Activated T-cell treated with anti-CD3 and anti-CD28 coated beads, Interleukin-2, amount 50 U/mL, for 4 hours (primary cell): ENCODE measurements at regions not wholly inside any gene's neighbourhood (a gene's known extent, or its start where the extent isn't known, plus 50 kb on each side); places are given as distances from the start of the nearest gene placed in this dataset.
A peak's percentile ranks its signal among the peaks of the same experiment; 100 is the strongest.
"Not testable (repeated sequence)": the region's sequence is repeated elsewhere in the genome, so short reads cannot be mapped to it uniquely, and the experiment has no call there.

Experiments used
- ATAC-seq, 2 donors: fragments of 200-7000 bp; cut with Tn5 transposase; one replicate each; pipeline ENCODE4 v1.10.0; 2021
- DNase-seq: peaks from one replicate; pipeline ENCODE4 v3.0.0-alpha.2; 2020
- H3K27me3 Mint-ChIP-seq: one replicate; pipeline ENCODE4 v1.8.0; 2021; ENCODE audit warnings: low read depth, mixed read lengths
- H3K36me3 Mint-ChIP-seq: one replicate; pipeline ENCODE4 v1.8.0; 2022; ENCODE audit warnings: mixed read lengths; ENCODE audit not compliant: insufficient read depth
- H3K4me1 Mint-ChIP-seq: one replicate; pipeline ENCODE4 v1.8.0; 2021; ENCODE audit warnings: low read depth, mixed read lengths
- H3K4me3 Mint-ChIP-seq: one replicate; pipeline ENCODE4 v1.8.0; 2021; ENCODE audit warnings: mild to moderate bottlenecking, moderate library complexity, mixed read lengths
- H3K9me3 Mint-ChIP-seq: one replicate; pipeline ENCODE4 v1.8.0; 2021; ENCODE audit warnings: mixed read lengths

GRCh38 chr18:46214435-46214834 lies 110.2 kb downstream of the HAUS1 start:
- no peak for ATAC-seq
- Mint-ChIP-seq H3K4me1 (peaks cover 84% of the 10 kb centered on the region), H3K27me3 (no peaks in the 10 kb centered on the region), H3K9me3 (no peaks in the 10 kb centered on the region), H3K36me3 (peaks cover 37% of the 10 kb centered on the region), H3K4me3 (no peak overlapping the region)
- no peak for DNase-seq

DNA sequence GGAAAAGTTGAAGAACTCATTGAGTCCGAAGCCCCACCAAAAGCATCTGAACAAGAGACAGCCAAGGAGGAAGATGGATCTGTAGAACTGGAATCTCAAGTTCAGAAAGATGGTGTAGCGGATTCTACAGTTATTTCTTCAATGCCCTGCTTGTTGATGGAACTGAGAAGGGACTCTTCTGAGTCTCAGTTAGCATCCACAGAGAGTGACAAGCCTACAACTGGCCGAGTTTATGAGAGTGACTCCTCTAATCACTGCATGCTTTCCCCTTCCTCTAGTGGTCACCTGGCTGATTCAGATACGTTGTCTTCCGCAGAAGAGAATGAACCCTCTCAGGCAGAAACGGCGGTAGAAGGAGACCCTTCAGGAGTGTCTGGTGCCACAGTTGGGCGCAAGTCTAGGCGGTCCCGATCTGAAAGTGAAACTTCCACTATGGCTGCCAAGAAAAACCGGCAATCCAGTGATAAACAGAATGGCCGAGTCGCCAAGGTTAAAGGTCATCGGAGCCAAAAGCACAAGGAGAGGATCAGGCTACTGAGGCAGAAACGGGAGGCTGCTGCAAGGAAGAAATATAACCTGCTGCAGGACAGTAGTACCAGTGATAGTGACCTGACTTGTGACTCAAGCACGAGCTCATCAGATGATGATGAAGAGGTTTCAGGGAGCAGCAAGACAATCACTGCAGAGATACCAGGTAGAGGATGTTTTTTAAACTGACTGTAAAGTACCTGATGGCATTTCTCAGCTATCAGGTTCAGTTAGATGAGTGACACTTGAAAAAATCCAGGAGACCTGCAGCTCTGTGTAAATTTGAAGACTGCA lies 111.9 kb downstream of the HAUS1 start:
- H3K9me3 Mint-ChIP-seq = no peaks in the 10 kb centered on the region
- H3K4me1 Mint-ChIP-seq = peaks cover 76% of the 10 kb centered on the region
- H3K36me3 Mint-ChIP-seq = peaks cover 33% of the 10 kb centered on the region
- peak in 1 of 2 donors; percentile 39 for ATAC-seq
- DNase-seq = no peak
- H3K4me3 Mint-ChIP-seq = no peak overlapping the region
- no peaks in the 10 kb centered on the region for H3K27me3 Mint-ChIP-seq

GRCh38 chr18:46220116-46220515 lies 115.9 kb downstream of the HAUS1 start:
- no peak for DNase-seq
- H3K27me3 Mint-ChIP-seq = no peaks in the 10 kb centered on the region
- no peak for ATAC-seq
- H3K36me3 Mint-ChIP-seq = peaks cover 38% of the 10 kb centered on the region
- H3K4me3 Mint-ChIP-seq = no peak overlapping the region
- H3K4me1 Mint-ChIP-seq = peaks cover 79% of the 10 kb centered on the region
- H3K9me3 Mint-ChIP-seq = no peaks in the 10 kb centered on the region

- Mint-ChIP-seq H3K4me3 (no peak overlapping the region), H3K9me3 (no peaks in the 10 kb centered on the region), H3K4me1 (peaks cover 72% of the 10 kb centered on the region), H3K27me3 (no peaks in the 10 kb centered on the region), H3K36me3 (peaks cover 26% of the 10 kb centered on the region)
- DNase-seq = no peak
- ATAC-seq = no peak
Observed at GRCh38 chr18:46222093-46222492, 117.9 kb downstream of the HAUS1 start.

GRCh38 chr18:46222710-46223360 lies 118.7 kb downstream of the HAUS1 start:
- Mint-ChIP-seq H3K4me1 (peaks cover 68% of the 10 kb centered on the region), H3K4me3 (peak overlapping the region; percentile 47), H3K36me3 (peaks cover 20% of the 10 kb centered on the region), H3K27me3 (no peaks in the 10 kb centered on the region), H3K9me3 (no peaks in the 10 kb centered on the region)
- DNase-seq (no peak), ATAC-seq (peak in 1 of 2 donors; percentile 34)

DNA sequence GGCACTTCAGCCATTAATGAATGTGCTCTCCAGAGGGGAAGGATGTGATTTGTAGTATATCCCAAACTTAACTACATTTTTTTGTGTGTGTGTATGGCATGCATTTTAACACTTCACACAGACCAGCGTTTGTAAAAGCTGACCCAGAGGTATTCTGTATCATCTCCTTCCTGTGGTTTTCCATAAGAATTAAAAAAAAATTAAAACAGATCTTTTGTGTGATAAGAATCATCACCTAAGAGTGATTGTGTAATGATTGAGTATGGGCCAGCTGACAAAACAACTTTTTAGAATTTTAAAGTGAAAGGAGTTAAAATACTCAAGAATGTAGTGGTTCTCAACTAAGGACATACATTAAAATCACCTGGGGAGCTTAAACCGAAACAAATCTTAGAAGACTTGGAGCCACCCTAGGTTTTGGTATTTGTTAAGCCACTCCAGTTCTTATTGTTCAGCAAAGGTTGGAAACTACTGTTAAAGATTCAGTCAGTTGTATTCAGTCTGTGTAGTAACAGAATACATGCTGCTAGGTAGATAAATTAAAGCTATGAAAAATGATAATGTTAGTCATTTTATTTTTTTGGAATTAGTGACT lies 120.1 kb downstream of the HAUS1 start:
- peaks cover 9% of the 10 kb centered on the region for H3K36me3 Mint-ChIP-seq
- H3K4me3 Mint-ChIP-seq = no peak overlapping the region

DNA sequence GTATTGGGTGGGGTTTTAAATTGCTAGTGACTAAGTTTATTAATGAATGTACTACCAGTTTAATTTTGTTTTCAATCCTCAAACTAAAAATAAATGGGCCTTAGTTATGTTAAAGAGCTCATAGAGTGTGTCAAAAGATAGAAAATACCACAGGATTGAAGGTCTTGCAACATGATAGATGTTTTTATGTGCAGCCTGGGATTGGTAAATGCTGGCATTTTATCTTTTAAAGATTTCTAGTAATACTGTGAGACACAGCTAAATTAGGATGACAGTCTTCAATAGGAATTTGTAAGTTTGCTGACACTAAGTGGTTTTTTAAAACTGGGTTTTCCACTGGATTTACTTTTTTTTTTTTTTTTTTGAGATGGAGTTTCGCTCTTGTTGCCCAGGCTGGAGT lies 122.3 kb downstream of the HAUS1 start:
- Mint-ChIP-seq H3K4me1 (peaks cover 72% of the 10 kb centered on the region), H3K27me3 (no peaks in the 10 kb centered on the region), H3K4me3 (no peak overlapping the region), H3K9me3 (no peaks in the 10 kb centered on the region), H3K36me3 (peaks cover 6% of the 10 kb centered on the region)
- ATAC-seq (no peak), DNase-seq (no peak)

More for the DNA sequence above, 120.1 kb downstream of the HAUS1 start:
- no peaks in the 10 kb centered on the region for H3K27me3 Mint-ChIP-seq
- DNase-seq (no peak), ATAC-seq (no peak)
- H3K9me3 Mint-ChIP-seq = no peaks in the 10 kb centered on the region
- H3K4me1 Mint-ChIP-seq = peaks cover 66% of the 10 kb centered on the region

DNA sequence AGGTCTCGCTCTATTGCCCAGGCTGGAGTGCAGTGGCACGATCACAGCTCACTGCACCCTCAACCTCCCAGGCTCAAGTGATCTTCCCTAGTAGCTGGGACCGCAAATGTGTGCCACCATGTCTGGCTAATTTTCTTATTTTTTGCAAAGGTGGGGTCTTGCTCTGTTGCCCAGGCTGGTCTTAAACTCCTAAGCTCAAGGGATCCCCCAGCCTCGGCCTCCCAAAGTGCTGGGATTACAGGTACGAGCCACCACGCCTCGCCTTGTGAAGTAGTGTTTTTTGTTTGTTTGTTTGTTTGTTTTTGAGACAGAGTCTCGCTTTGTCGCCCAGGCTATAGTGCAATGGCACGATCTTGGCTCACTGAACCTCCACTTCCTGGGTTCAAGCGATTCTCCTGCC lies 125.5 kb downstream of the HAUS1 start:
- not testable (repeated sequence) for H3K9me3 Mint-ChIP-seq, ATAC-seq, H3K36me3 Mint-ChIP-seq, H3K4me3 Mint-ChIP-seq, DNase-seq, H3K27me3 Mint-ChIP-seq
- H3K4me1 Mint-ChIP-seq = peaks cover 60% of the 10 kb centered on the region

- Mint-ChIP-seq H3K27me3 (no peaks in the 10 kb centered on the region), H3K9me3 (no peaks in the 10 kb centered on the region), H3K4me3 (no peak overlapping the region), H3K4me1 (peaks cover 57% of the 10 kb centered on the region), H3K36me3 (peaks cover 16% of the 10 kb centered on the region)
- no peak for ATAC-seq
- no peak for DNase-seq
Observed at GRCh38 chr18:46236156-46236555, 132.0 kb downstream of the HAUS1 start.

DNA sequence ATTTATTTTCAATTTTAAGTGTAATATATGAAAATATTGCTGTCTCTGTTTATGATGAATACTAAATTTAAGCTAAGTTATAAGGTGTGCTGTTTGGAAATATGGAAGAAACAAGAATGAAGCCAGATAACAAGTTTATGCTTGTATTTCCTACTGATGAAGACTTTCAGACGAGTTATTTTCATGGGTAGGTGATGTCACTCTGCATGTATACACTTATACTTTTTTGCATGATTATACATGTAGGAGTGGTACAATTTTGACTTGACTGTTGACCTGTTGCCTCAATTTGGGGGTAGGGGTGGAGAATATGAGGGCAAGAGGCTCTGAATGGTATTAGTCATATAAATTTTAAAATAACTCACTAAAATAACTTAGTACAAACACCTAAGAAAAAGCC lies 133.7 kb downstream of the HAUS1 start:
- no peak overlapping the region for H3K4me3 Mint-ChIP-seq
- peaks cover 16% of the 10 kb centered on the region for H3K36me3 Mint-ChIP-seq
- peaks cover 47% of the 10 kb centered on the region for H3K4me1 Mint-ChIP-seq
- H3K9me3 Mint-ChIP-seq = no peaks in the 10 kb centered on the region
- DNase-seq = no peak
- H3K27me3 Mint-ChIP-seq = no peaks in the 10 kb centered on the region
- no peak for ATAC-seq

DNA sequence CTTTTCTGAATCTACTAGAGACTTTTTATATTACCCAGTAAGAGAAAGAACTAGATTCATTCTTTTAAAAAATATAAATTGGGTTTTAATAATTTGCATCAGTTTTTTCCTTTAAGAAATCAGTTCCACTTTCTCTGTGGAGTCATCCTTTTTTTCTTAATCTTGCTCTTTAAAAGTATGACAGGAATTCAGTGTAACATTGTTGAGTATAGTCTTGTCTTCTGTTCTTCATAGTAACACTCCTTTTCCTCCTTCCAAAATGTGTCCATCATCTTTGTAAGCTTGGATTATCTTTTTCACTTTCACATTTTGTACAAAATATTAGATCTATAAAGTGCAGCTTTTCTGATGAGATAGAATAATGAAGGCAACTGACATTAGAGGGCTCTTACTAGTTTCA lies 135.4 kb downstream of the HAUS1 start:
- Mint-ChIP-seq H3K4me3 (no peak overlapping the region), H3K27me3 (no peaks in the 10 kb centered on the region), H3K4me1 (peaks cover 43% of the 10 kb centered on the region), H3K9me3 (no peaks in the 10 kb centered on the region), H3K36me3 (peaks cover 16% of the 10 kb centered on the region)
- DNase-seq (no peak), ATAC-seq (no peak)

DNA sequence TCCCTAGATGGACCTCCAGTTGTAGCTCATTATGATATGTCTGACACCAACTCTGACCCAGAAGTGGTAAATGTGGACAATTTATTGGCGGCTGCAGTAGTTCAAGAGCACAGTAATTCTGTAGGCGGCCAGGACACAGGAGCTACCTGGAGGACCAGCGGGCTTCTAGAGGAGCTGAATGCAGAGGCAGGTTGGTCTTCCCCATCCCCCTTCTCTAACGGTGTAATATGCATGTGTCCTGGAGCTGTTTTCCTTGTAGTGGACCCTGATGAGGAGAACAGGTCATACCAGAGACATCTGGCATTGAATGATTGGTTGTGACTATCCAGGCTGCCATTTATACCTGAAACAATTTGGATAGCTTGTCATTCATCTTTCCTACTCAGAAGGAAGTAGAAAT lies 135.8 kb downstream of the HAUS1 start:
- Mint-ChIP-seq H3K4me3 (no peak overlapping the region), H3K36me3 (peaks cover 16% of the 10 kb centered on the region), H3K27me3 (no peaks in the 10 kb centered on the region), H3K4me1 (peaks cover 39% of the 10 kb centered on the region), H3K9me3 (no peaks in the 10 kb centered on the region)
- DNase-seq (no peak), ATAC-seq (no peak)

GRCh38 chr18:46241393-46241792 lies 137.2 kb downstream of the HAUS1 start:
- not testable (repeated sequence) for DNase-seq, H3K4me3 Mint-ChIP-seq, H3K9me3 Mint-ChIP-seq, H3K27me3 Mint-ChIP-seq, ATAC-seq
- Mint-ChIP-seq H3K4me1 (peaks cover 35% of the 10 kb centered on the region), H3K36me3 (peaks cover 16% of the 10 kb centered on the region)

GRCh38 chr18:46242183-46242582 lies 138.0 kb downstream of the HAUS1 start:
- peaks cover 35% of the 10 kb centered on the region for H3K4me1 Mint-ChIP-seq
- no peak overlapping the region for H3K4me3 Mint-ChIP-seq
- no peaks in the 10 kb centered on the region for H3K9me3 Mint-ChIP-seq
- DNase-seq (no peak), ATAC-seq (no peak)
- H3K36me3 Mint-ChIP-seq = peaks cover 18% of the 10 kb centered on the region
- H3K27me3 Mint-ChIP-seq = no peaks in the 10 kb centered on the region

DNA sequence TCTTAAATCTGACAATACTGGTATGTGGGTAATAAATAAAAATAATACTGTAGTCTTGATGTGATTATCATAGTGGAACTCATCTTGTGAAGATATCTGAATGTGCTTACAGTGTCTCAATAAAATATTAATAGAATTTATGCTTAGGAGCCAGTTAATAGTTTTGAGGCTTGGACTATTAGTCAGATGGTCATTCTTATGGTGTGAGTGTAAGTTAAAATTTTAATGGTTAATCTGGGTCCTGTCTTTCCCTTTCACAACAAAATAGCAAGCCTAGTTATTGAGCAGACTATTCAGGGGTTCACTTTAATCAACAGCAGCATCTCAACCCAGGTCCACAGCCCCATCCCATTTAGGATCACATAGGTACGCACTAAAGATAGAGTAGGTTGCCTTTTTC lies 138.9 kb downstream of the HAUS1 start:
- DNase-seq (no peak), ATAC-seq (no peak)
- Mint-ChIP-seq H3K27me3 (no peaks in the 10 kb centered on the region), H3K36me3 (peaks cover 15% of the 10 kb centered on the region), H3K9me3 (no peaks in the 10 kb centered on the region), H3K4me1 (peaks cover 38% of the 10 kb centered on the region), H3K4me3 (no peak overlapping the region)
